MM.1S (cell line): ENCODE measurements at regions not wholly inside any gene's neighbourhood (a gene's known extent, or its start where the extent isn't known, plus 50 kb on each side); places are given as distances from the start of the nearest gene placed in this dataset.

Source experiments
- EZH2 ChIP-seq: fragments of 300-600 bp; sonication (generic); optimal IDR thresholded peaks from 2 replicates; pipeline ENCODE3; 2017; ENCODE audit warnings: low read depth, mild to moderate bottlenecking, antibody characterized with exemption, low read length, mixed read lengths
- TF ChIP-seq, protein P1 (sequence below): fragments of 300-600 bp; sonication (generic); IDR thresholded peaks from 2 replicates; pipeline ENCODE4 v1.5.1; 2016; ENCODE audit warnings: antibody characterized with exemption, low read length, mixed read lengths

DNA sequence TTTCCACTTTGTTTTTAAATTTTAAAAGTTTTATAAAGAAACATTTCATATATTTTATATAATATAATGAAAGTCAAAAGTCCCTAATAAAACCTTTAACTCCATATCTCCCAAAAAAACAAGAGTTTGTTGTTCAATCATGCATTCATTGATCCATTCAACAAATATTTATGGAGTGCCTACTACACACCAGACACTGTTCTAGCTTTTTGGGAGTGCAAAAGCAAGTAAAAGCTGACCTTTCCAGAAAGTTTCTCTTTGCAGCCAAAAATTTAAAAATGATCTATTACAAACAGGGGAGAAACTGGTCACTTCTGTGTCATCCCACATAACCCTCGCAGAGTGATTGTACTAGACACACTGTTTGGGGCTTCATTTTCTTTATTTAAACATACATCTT is 740.0 kb upstream of the TBX3 start:
- TF ChIP-seq, protein P1, sequence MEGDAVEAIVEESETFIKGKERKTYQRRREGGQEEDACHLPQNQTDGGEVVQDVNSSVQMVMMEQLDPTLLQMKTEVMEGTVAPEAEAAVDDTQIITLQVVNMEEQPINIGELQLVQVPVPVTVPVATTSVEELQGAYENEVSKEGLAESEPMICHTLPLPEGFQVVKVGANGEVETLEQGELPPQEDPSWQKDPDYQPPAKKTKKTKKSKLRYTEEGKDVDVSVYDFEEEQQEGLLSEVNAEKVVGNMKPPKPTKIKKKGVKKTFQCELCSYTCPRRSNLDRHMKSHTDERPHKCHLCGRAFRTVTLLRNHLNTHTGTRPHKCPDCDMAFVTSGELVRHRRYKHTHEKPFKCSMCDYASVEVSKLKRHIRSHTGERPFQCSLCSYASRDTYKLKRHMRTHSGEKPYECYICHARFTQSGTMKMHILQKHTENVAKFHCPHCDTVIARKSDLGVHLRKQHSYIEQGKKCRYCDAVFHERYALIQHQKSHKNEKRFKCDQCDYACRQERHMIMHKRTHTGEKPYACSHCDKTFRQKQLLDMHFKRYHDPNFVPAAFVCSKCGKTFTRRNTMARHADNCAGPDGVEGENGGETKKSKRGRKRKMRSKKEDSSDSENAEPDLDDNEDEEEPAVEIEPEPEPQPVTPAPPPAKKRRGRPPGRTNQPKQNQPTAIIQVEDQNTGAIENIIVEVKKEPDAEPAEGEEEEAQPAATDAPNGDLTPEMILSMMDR: no peak
- no peak for TF ChIP-seq EZH2
